NCI-H69 (cell line): ENCODE measurements at regions not wholly inside any gene's neighbourhood (a gene's known extent, or its start where the extent isn't known, plus 50 kb on each side); places are given as distances from the start of the nearest gene placed in this dataset.
"Not testable (repeated sequence)": the region's sequence is repeated elsewhere in the genome, so short reads cannot be mapped to it uniquely, and the experiment has no call there.

ENCODE experiments used
- DNase-seq: peaks from one replicate; lab custom pipeline; 2025; lab: John Stamatoyannopoulos, UW

GRCh38 chr6:121925534-121926255 lies 473.8 kb upstream of the HSF2 start:
- DNase-seq: no peak

DNA sequence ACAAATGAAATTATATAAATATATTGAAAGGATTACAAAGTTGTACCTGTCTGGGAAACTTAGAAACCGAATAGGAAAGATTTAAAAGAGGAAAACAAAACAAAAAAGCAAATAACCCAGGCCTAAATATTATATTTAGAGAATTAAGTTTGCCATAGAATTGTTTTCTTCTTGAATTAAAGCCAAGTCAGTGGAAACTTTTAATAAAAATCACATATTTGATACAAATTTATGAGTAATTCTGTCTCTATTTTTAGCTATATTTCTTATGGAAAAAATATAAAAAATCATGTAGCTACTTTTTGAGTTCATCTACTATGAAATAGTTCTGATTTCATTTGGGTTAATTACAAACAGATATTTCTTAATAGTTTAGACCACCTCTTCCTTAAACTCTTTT lies 470.2 kb upstream of the HSF2 start:
- no peak for DNase-seq

- DNase-seq: peak; percentile 94
Observed at GRCh38 chr6:121932076-121932991, 467.1 kb upstream of the HSF2 start.

- no peak for DNase-seq
Observed at GRCh38 chr6:121934451-121934850, 465.0 kb upstream of the HSF2 start.

DNA sequence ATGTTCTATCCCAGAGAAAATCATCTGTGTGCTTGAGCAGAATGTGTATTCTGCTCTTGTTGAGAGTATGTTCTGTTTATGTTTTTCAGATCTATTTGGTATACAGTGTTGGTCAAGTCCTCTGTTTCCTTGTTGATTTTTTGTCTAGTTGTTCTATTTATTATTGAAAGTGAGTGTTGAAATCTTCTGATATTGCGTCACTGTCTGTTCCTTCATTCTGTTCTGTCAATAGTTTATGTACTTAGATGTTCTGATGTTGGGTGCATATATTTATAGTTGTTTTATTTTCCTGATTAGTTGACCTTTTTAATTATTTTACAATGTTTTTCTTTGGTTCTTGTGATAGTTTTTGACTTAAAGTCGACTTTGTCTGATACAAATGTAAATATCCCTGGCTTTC lies 458.7 kb upstream of the HSF2 start:
- no peak for DNase-seq

DNA sequence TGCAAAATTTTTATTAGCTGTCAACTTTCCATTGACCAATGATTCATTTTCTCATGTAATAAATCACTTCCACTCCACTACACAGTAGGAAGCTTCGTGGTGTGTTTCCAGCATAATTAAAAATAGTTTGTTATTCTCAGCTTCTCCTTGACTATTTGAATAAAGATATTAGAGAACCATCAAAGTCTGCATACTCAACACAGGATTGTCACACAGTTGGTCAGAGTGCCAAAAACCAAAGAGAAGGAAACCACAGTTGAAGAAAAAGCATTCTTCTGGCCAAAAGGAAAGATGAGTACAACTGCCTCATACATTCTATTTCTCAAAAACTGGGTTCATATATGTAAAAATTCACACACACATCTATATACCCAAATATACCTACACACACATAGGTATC lies 455.1 kb upstream of the HSF2 start:
- DNase-seq: no peak

DNA sequence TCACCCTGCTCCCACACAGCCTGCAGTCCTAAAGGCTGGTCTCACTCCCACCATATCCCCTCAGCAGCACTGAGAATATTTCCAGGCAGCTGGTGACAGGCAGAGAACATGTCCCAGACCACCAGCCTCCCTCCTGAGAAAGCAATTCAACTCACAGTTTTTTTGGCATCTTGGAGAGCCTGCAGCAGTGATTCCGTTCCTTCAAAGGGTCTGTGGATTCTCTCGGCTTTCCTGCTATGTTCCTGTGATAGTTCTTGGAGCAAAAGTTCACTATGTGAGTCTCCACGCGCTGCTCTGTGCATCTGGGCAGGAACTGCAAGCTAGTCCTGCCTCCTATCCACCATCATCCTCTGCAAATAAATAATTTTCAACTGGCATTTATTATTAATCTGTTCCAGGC lies 448.3 kb upstream of the HSF2 start:
- no peak for DNase-seq

GRCh38 chr6:121951918-121952379 lies 447.5 kb upstream of the HSF2 start:
- DNase-seq: peak; percentile 20

DNA sequence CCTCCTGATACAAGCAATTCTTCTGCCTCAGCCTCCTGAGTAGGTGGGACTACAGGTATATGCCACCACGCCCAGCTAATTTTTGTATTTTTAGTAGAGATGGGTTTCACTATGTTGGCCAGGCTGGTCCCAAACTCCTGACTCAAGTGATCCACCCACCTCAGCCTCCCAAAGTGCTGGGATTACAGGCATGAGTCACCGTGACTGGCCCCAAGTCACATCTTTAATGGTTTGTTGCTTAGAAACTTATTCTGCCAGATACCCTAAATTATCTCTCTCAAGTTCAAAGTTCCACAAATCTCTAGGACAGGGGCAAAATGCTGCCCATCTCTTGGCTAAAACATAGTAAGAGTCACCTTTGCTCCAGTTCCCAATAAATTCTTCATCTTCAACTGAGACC lies 444.1 kb upstream of the HSF2 start:
- DNase-seq: not testable (repeated sequence)

DNA sequence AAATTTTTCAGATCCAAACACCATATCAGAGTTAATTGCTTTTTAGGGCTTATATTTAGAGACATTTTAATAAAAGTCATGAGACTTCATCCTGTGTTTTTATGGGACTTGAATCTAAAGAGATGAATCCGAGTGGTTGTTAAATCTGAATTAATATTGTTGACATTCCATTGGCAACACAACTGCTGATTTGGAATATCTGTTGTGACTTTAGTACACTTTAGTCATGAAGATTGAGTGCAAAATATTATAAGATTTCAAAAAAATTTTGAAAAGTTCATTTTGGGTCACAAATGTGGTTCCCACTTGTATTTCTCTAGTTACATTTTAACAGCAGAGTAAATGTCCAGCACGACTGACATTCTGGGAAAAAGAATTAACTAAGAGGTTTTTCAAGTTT lies 442.7 kb upstream of the HSF2 start:
- no peak for DNase-seq

- peak; percentile 48 for DNase-seq
Observed at GRCh38 chr6:121959501-121959900, 440.0 kb upstream of the HSF2 start.

DNA sequence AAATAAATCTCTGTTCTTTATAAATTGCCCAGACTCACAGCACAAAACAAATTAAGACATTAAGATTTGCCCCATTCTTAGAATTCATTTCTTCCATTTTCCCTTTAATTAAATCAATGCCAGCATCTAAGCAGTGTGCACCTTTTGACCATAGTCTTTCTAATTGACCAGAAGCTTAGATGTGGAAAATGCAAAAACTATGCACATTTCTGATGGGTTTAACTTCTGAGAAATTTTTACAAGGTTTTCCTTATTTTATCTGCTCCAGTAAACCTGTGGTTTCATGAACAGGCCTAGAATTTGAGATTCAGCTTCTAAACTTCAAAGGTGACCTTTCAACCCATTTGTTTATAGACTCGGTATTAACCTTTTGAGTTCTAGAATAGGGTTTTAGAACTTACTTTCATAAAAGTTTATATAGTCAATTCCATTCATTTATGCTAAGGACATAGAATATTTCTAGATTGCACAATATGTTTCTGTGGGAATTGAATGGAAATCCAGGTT lies 437.8 kb upstream of the HSF2 start:
- no peak for DNase-seq

DNA sequence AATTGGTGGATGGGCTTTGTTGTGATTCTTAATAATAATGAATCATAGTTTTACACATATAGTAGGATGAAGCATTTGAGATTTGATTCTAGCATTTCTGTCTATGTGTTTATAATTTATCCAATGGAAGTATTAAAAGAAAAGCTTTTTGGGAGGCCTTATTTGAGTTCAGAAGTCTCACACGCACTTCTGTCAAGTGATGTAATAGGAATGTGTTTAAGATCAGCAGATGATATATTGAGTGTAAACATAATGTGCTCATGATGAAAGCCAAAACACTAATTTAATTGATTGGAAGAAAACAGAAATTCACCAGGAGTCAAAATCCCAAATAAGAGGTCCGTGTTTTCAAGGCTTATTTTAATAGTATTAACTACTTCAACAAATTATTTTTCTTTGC lies 435.6 kb upstream of the HSF2 start:
- DNase-seq: no peak

GRCh38 chr6:121965739-121966138 lies 433.7 kb upstream of the HSF2 start:
- DNase-seq: no peak

DNA sequence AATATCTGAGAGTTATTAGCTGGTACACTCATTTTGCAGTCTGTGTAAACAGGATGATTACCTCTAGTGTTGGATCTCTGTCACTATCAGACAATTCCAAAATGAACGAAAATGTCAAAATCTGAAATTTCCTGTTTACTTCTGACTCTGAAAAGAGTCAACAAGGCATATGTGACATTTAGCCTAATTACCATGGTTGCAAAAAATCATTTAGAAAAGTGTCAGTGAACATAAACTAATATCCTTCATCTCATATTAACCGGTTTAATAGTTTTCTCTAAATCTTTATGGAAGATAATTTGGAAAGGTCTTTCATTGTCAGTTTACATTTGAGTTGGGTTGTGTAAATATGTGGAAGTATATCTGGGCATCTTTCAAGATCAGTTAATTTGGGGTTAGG lies 431.8 kb upstream of the HSF2 start:
- no peak for DNase-seq

- no peak for DNase-seq
Observed at GRCh38 chr6:121971931-121972335, 427.5 kb upstream of the HSF2 start.

- DNase-seq: no peak
Observed at GRCh38 chr6:121984956-121985355, 414.5 kb upstream of the HSF2 start.

DNA sequence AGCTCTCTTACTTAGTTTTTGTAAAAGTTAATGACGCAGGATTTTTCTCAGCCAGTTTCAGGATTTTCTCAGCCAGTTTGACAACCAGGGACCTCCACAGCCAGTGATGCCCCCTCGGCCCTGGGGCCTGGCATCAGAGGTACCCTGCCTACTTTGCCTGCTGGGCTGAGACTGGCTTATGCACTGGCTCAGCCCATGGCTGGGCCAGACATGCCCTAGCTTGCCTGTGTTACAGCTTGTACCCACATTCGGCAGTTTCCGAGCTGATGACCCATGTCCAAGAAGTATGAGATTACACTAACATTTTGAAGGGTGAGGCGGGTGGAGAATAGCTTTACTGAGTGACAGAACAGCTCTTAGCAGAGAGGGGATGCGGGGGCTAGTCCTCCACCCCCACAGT lies 406.1 kb upstream of the HSF2 start:
- no peak for DNase-seq

DNA sequence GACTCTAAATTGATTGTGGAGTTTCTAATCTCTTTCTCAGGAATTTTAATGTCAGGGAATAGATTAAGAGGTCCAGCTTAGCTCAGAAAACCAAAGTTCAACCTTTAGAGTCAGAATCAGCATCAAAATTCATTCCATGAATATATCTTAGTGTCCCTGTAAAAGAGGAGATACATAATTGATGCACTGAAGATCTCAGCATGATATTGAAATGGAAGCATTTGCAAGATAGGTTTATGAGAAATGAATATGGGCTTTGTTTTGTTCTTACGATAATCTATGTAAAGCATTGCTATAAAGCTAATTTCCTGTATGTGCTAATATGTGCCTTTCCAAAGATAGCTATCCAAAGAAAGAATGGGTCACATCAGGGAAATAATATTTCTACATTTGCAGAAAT lies 404.5 kb upstream of the HSF2 start:
- no peak for DNase-seq

DNA sequence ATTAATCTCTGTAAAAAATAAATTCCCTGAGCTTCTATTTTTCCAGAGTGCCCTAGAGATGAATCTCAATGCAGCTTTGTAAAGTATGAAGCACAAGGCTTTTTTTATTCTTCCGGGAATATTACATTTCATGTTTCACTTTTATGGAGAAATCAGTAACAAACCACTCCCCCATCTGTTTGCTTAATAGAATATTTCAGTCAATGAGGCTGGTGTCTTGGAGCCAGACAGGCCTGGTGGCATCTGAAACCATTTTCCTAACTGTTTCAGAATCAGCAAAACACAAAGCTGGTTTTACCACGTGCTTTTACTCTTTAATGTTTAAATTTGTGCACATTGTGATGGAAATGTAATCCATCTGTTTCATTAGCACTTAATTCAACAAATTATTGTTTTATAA lies 400.8 kb upstream of the HSF2 start:
- DNase-seq: peak; percentile 48

DNA sequence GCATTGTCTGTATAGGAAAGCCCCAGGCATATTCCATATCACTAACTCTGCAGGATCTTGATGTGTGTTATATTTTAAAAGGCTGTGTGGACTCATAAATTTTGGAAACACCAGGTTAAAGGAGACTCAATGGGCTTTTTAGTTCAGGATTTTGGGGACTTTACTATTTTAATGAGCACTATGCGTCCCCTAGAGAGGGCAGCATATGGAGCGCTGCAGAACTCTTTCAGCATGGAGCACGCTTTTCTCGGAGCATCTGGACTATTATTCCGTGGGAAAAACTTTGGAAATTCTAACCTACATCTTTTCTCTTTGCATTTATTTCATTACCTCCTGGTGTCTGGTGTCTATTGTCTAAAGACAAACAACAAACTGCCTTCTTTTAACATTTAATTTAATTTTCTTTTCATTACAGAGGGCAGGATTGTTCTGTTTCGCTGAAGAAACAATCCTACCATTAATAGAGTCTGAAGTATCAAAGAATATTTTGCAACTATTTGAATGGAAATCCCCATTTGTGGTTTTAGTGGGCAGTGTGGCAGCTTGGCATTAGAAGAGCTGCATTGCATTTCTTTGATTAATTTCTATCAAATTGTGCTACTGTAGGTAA lies 399.9 kb upstream of the HSF2 start:
- peak; percentile 99 for DNase-seq

GRCh38 chr6:122005661-122006060 lies 393.8 kb upstream of the HSF2 start:
- DNase-seq: no peak

- DNase-seq: peak; percentile 83
Observed at GRCh38 chr6:122007339-122007738, 392.1 kb upstream of the HSF2 start.
